SK-N-SH treated with all-trans-retinoic acid at 6 μM for 48 hours (cell line): ENCODE measurements at regions not wholly inside any gene's neighbourhood (a gene's known extent, or its start where the extent isn't known, plus 50 kb on each side); places are given as distances from the start of the nearest gene placed in this dataset.

Experiments
- CSDC2 ChIP-seq: fragments of 250-450 bp; sonication (Bioruptor Pico); IDR thresholded peaks from 2 replicates; pipeline ENCODE4 v1.5.0; 2020; ENCODE audit warnings: mild to moderate bottlenecking, moderate library complexity
- ISL1 ChIP-seq: fragments of 250-450 bp; sonication (Bioruptor Pico); IDR thresholded peaks from 2 replicates; pipeline ENCODE4 v2.1.2; 2022; ENCODE audit warnings: mild to moderate bottlenecking, moderate library complexity
- PATZ1 ChIP-seq: fragments of 250-450 bp; sonication (Bioruptor Pico); IDR thresholded peaks from 2 replicates; pipeline ENCODE4 v1.8.0; 2020; ENCODE audit warnings: mild to moderate bottlenecking, moderate library complexity, borderline replicate concordance
- PPARA ChIP-seq: fragments of 250-450 bp; sonication (Bioruptor Pico); IDR thresholded peaks from 2 replicates; pipeline ENCODE4 v1.5.0; 2020; ENCODE audit warnings: mild to moderate bottlenecking, borderline replicate concordance
- TOX ChIP-seq: fragments of 250-450 bp; sonication (Bioruptor Pico); IDR thresholded peaks from 2 replicates; pipeline ENCODE4 v1.8.0; 2021; ENCODE audit warnings: mild to moderate bottlenecking, moderate library complexity, borderline replicate concordance
- ZNF565 ChIP-seq: fragments of 450-650 bp; formaldehyde crosslinking; conservative IDR thresholded peaks from 2 replicates; pipeline ENCODE4 v1.5.0; 2020; ENCODE audit warnings: low read depth, mild to moderate bottlenecking, moderate library complexity

DNA sequence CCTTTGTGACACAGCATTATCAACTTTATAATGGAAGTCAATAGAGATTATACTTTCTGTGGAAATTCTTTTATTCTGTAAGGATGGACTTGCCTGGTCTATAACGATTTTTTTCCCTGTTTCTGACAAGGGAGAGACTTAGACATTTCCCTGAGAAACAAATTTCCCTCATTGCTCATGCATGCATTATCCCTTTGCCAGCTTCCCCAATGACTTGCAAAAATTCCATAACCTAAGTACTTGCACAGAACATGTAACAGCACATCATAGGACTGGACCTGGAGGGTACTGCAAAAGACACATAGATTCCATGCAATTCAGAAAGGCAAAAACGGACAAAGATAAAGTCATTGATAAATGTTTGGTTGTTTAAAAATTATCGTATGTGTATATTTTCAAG lies 166.7 kb downstream of the FHIP1A start:
- no peak for TF ChIP-seq TOX (CRISPR knock-in tag)
- TF ChIP-seq ISL1, result no peak
- no peak for TF ChIP-seq CSDC2 (CRISPR knock-in tag)
- no peak for TF ChIP-seq PATZ1 (CRISPR knock-in tag)
- no peak for TF ChIP-seq ZNF565 (CRISPR knock-in tag)
- TF ChIP-seq PPARA, result no peak
